GM19395 (cell line): ENCODE measurements at regions not wholly inside any gene's neighbourhood (a gene's known extent, or its start where the extent isn't known, plus 50 kb on each side); places are given as distances from the start of the nearest gene placed in this dataset.

Experiments
- ATAC-seq: cut with Tn5 transposase; IDR thresholded peaks from one replicate; pipeline ENCODE4 v1.9.1; 2021; ENCODE audit warnings: mild to moderate bottlenecking, moderate library complexity; ENCODE audit not compliant: unreplicated experiment

GRCh38 chr2:58521803-58522554 is 280.9 kb upstream of the FANCL start:
- ATAC-seq = no peak

GRCh38 chr2:58520903-58521302 is 279.8 kb upstream of the FANCL start:
- no peak for ATAC-seq

GRCh38 chr2:58517881-58518280 is 276.8 kb upstream of the FANCL start:
- ATAC-seq = no peak

GRCh38 chr2:58516695-58517094 is 275.6 kb upstream of the FANCL start:
- no peak for ATAC-seq

GRCh38 chr2:58515827-58516573 is 274.9 kb upstream of the FANCL start:
- no peak for ATAC-seq

- peak; percentile 77 for ATAC-seq
Measured at GRCh38 chr2:58514252-58514651, 273.1 kb upstream of the FANCL start.

GRCh38 chr2:58512878-58513277 is 271.8 kb upstream of the FANCL start:
- no peak for ATAC-seq

- no peak for ATAC-seq
Measured at GRCh38 chr2:58508006-58508405, 266.9 kb upstream of the FANCL start.

- no peak for ATAC-seq
Measured at GRCh38 chr2:58503918-58504317, 262.8 kb upstream of the FANCL start.

GRCh38 chr2:58502931-58503330 is 261.8 kb upstream of the FANCL start:
- no peak for ATAC-seq

- ATAC-seq = no peak
Measured at GRCh38 chr2:58501371-58502160, 260.4 kb upstream of the FANCL start.

- ATAC-seq = no peak
Measured at GRCh38 chr2:58497168-58497567, 256.0 kb upstream of the FANCL start.

- no peak for ATAC-seq
Measured at GRCh38 chr2:58495806-58496205, 254.7 kb upstream of the FANCL start.

- no peak for ATAC-seq
Measured at GRCh38 chr2:58494071-58494501, 253.0 kb upstream of the FANCL start.

GRCh38 chr2:58484629-58485028 is 243.5 kb upstream of the FANCL start:
- ATAC-seq = no peak

GRCh38 chr2:58484221-58484620 is 243.1 kb upstream of the FANCL start:
- no peak for ATAC-seq

- no peak for ATAC-seq
Measured at GRCh38 chr2:58483307-58483706, 242.2 kb upstream of the FANCL start.

GRCh38 chr2:58481670-58482069 is 240.5 kb upstream of the FANCL start:
- ATAC-seq = no peak

GRCh38 chr2:58480141-58480540 is 239.0 kb upstream of the FANCL start:
- ATAC-seq = no peak

- no peak for ATAC-seq
Measured at GRCh38 chr2:58479535-58480140, 238.5 kb upstream of the FANCL start.

GRCh38 chr2:58476556-58476955 is 235.4 kb upstream of the FANCL start:
- no peak for ATAC-seq
